Spleen (tissue), 11 donors: ENCODE measurements at regions not wholly inside any gene's neighbourhood (a gene's known extent, or its start where the extent isn't known, plus 50 kb on each side); places are given as distances from the start of the nearest gene placed in this dataset.

Source experiments
- DNase-seq: peaks from one replicate; pipeline ENCODE4 v3.0.0-alpha.2; 2020
- H3K27ac ChIP-seq, 8 donors: fragments of 200-600 bp; sonication (generic) in 7 of 8; 1 replicate in 4 of 8; 2 replicates in 4 of 8; pipeline versions ENCODE4 v1.5.0 to v1.8.0; 2016 to 2021; ENCODE audit warnings: inconsistent platforms in 4 of 8, mild to moderate bottlenecking in 4 of 8, moderate library complexity in 1 of 8
- H3K27me3 ChIP-seq, 7 donors: fragments of 200-600 bp; sonication (generic) in 6 of 7; replicated peaks in 1 of 7; 1 replicate in 4 of 7; 2 replicates in 3 of 7; pipeline versions ENCODE4 v1.5.0 to v1.8.0; 2016 to 2021; ENCODE audit warnings: inconsistent platforms in 3 of 7, mild to moderate bottlenecking in 1 of 7
- H3K36me3 ChIP-seq, 6 donors: fragments of 200-600 bp; sonication (generic) in 5 of 6; 1 replicate in 4 of 6; 2 replicates in 2 of 6; pipeline versions ENCODE4 v1.5.0 to v1.8.0; 2016 to 2021; ENCODE audit warnings: inconsistent platforms in 2 of 6
- H3K4me1 ChIP-seq, 6 donors: fragments of 200-600 bp; sonication (generic) in 5 of 6; 1 replicate in 3 of 6; 2 replicates in 3 of 6; pipeline versions ENCODE4 v1.5.0 to v1.8.0; 2016 to 2021; ENCODE audit warnings: inconsistent platforms in 3 of 6
- H3K4me3 ChIP-seq, 8 donors: fragments of 200-600 bp; sonication (generic) in 7 of 8; 1 replicate in 4 of 8; 2 replicates in 4 of 8; pipeline versions ENCODE4 v1.5.0 to v1.8.0; 2016 to 2021; ENCODE audit warnings: inconsistent platforms in 4 of 8, mild to moderate bottlenecking in 4 of 8, moderate library complexity in 2 of 8
- H3K9me3 ChIP-seq, 8 donors: fragments of 200-600 bp; sonication (generic) in 7 of 8; 1 replicate in 4 of 8; 2 replicates in 4 of 8; pipeline versions ENCODE4 v1.5.0 to v1.8.0; 2016 to 2021; ENCODE audit warnings: inconsistent platforms in 4 of 8
- CTCF ChIP-seq, 11 experiments: fragments of 200-600 bp in 7 of 11; fragments of 450-650 bp in 4 of 11; sonication (generic) in 4 of 11; IDR thresholded peaks in 8 of 11; conservative IDR thresholded peaks in 3 of 11; 1 replicate in 7 of 11; 2 replicates in 4 of 11; pipeline versions ENCODE4 v1.4.0 to v1.8.0; 2016 to 2021; ENCODE audit warnings: antibody characterized with exemption in 11 of 11, inconsistent platforms in 4 of 11, mild to moderate bottlenecking in 1 of 11
- POLR2A ChIP-seq, 3 donors: fragments of 450-650 bp; IDR thresholded peaks; one replicate each; pipeline ENCODE4 v1.5.1; 2017; ENCODE audit warnings: antibody characterized with exemption in 3 of 3, mild to moderate bottlenecking in 1 of 3
- POLR2AphosphoS5 ChIP-seq, 3 donors: sonication (generic); formaldehyde crosslinking; IDR thresholded peaks; one replicate each; pipeline ENCODE4 v1.5.1; 2017; ENCODE audit warnings: antibody characterized with exemption in 3 of 3
- WGBS, 5 donors: extraction: QIAGEN DNeasy Blood & Tissue Kit in 3 of 5; methylation state at CpG; one replicate each; pipeline versions ENCODE4 v1.1.5 to v1.1.7; 2013 to 2018; 5-methylcytosine and 5-hydroxymethylcytosine counted together
- intact Hi-C: fragments of 100-400 bp; cut with DNase I; formaldehyde crosslinking; loops from one replicate; pipeline ENCODE4 v1.15.0; 2023; ENCODE audit warnings: low total_unique reads
- donor health status: healthy with polysubstance abuse.
- donor health status: DM: no; HTN: no; CAD: no; lungs with moderate emphysema.
- donor health status: DM: no; HTN: no; CAD: no.
- donor health status: Bipolar disorder and iron deficiency.
- donor health status: healthy.
- donor health status: DM: no; HTN: no; CAD: no.
- donor health status: DM: yes; HTN: yes; CAD: no.

DNA sequence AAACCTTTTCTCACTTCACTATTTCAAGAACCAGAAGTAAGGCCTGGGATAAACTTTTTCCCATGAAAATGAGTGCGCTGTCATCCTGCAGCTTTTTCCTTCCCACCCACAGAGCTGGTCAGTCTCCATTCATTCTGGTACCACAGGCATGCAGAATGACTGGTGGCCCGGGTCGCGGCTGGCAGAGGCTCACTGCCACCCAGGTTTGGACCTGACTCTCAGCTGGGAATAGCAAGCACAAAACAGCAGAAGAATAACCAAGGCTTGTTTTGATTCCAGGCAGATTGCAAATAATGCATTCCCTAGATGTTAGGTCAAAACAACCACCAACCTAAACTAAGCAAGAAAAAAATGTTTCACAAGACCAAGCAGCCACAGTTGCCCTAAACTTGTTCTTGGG is 190.5 kb upstream of the NRP1 start:
- 70 to 92% (median 83%) methylated on average over 4 of the region's 4 CpGs for WGBS, 5 donors
- H3K4me3 ChIP-seq, result no peak overlapping the region
- intact Hi-C loops, result no loop called here
- no peak for DNase-seq
- H3K9me3 ChIP-seq, result peaks cover 0 to 28% (median 11%) of the 10 kb centered on the region in 8 donors
- no peak for TF ChIP-seq CTCF (IDR thresholded peaks at IDR 0.05 in 8 of 11, conservative IDR thresholded peaks at IDR 0.05 in 3 of 11)
- TF ChIP-seq POLR2A (IDR thresholded peaks at IDR 0.05), result no peak
- TF ChIP-seq POLR2AphosphoS5 (IDR thresholded peaks at IDR 0.05), result no peak
- peaks cover 0 to 8% (median 0%) of the 10 kb centered on the region in 7 donors for H3K27me3 ChIP-seq
- H3K27ac ChIP-seq, result no peak overlapping the region
- H3K36me3 ChIP-seq, result no peaks in the 10 kb centered on the region
- no peaks in the 10 kb centered on the region for H3K4me1 ChIP-seq

DNA sequence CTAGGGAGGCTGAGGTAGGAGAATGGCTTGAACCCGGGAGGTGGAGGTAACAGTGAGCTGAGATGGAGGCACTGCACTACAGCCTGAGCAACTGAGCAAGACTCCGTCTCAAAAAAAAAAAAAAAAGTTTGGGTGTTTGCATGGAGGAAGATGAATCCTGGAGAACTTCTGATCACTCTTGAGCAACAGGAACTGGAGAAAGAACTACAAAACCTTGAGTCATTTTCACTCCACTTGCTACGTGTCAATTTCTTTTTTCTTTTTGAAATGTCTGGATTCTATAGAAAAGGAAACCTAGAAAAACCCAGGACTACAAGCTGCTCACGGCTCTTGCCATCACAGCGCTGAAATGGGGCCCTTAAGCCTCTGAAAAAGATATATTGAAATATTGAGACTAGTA is 189.6 kb upstream of the NRP1 start:
- no peaks in the 10 kb centered on the region for H3K4me1 ChIP-seq
- no peak for DNase-seq
- H3K36me3 ChIP-seq, result no peaks in the 10 kb centered on the region
- no peak overlapping the region for H3K27ac ChIP-seq
- TF ChIP-seq CTCF (IDR thresholded peaks at IDR 0.05 in 8 of 11, conservative IDR thresholded peaks at IDR 0.05 in 3 of 11) (no peak), POLR2AphosphoS5 (IDR thresholded peaks at IDR 0.05) (no peak), POLR2A (IDR thresholded peaks at IDR 0.05) (no peak)
- WGBS, 5 donors, result 84 to 89% (median 85%) methylated on average over 5 of the region's 5 CpGs
- intact Hi-C loops, result no loop called here
- peaks cover 0 to 22% (median 10%) of the 10 kb centered on the region in 8 donors for H3K9me3 ChIP-seq
- no peak overlapping the region for H3K4me3 ChIP-seq
- peaks cover 0 to 8% (median 0%) of the 10 kb centered on the region in 7 donors for H3K27me3 ChIP-seq

DNA sequence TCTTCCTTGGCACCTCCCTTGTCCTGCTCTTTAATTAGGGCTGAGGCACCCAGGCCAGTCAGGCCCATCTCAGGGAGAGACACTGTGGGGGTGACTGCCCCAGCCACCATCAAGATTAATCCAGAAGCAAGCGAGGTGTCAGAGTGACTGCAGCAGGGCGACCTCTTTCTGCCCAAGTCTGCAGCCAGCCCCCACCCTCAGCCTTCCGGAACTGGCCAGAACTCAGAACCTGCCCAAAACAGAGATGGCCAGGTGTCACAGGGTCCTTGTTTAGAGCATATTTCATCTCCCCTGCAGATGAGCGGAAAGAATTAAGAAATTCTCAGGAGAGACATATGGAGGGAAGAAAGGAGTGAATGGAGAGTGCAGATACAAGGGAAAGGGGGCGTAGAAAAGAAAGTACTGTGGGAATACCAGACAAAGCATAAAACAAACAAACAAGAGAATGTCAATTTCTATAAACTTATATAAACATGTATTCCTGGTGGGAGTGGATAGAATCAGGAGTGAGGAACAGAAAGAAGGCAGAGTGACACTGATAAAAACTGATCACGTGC is 188.8 kb upstream of the NRP1 start:
- Histone ChIP-seq H3K27ac (no peak overlapping the region), H3K36me3 (no peaks in the 10 kb centered on the region), H3K9me3 (peaks cover 0 to 17% (median 5%) of the 10 kb centered on the region in 8 donors), H3K4me1 (no peaks in the 10 kb centered on the region), H3K27me3 (peaks cover 0 to 8% (median 0%) of the 10 kb centered on the region in 7 donors), H3K4me3 (no peak overlapping the region)
- intact Hi-C loops, result no loop called here
- TF ChIP-seq POLR2AphosphoS5 (IDR thresholded peaks at IDR 0.05) (no peak), POLR2A (IDR thresholded peaks at IDR 0.05) (no peak), CTCF (IDR thresholded peaks at IDR 0.05 in 8 of 11, conservative IDR thresholded peaks at IDR 0.05 in 3 of 11) (no peak)
- no peak for DNase-seq
- WGBS, 5 donors, result 87 to 97% (median 90%) methylated on average over 6 of the region's 6 CpGs

DNA sequence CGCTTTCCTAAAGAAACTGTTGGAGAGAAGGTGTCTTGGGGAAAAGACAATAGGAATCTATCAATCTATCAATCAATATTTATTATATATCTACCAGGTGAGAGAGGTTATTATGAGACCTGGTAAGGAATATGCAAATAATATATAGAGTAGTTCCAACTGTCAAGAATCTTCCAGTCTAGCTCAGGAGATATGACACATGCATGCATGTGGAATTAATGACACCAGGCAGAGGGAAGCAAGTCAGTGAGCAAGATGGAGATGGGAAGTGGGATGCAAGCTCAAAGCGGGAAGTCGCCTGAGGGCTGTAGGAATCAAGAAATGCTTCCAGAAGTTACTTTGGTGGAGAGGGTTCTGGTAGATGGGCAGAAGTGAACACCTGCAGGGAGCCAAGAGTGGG is 187.4 kb upstream of the NRP1 start:
- Histone ChIP-seq H3K36me3 (no peaks in the 10 kb centered on the region), H3K27ac (no peak overlapping the region), H3K4me1 (no peaks in the 10 kb centered on the region), H3K27me3 (peaks cover 0 to 8% (median 0%) of the 10 kb centered on the region in 7 donors), H3K4me3 (no peak overlapping the region), H3K9me3 (peaks cover 0 to 3% (median 0%) of the 10 kb centered on the region in 8 donors)
- TF ChIP-seq CTCF (IDR thresholded peaks at IDR 0.05 in 8 of 11, conservative IDR thresholded peaks at IDR 0.05 in 3 of 11) (no peak), POLR2AphosphoS5 (IDR thresholded peaks at IDR 0.05) (no peak), POLR2A (IDR thresholded peaks at IDR 0.05) (no peak)
- intact Hi-C loops, result no loop called here
- no peak for DNase-seq
- 87 to 92% (median 89%) methylated on average over 3 of the region's 3 CpGs for WGBS, 5 donors
